GM06990 (cell line): ENCODE measurements at regions not wholly inside any gene's neighbourhood (a gene's known extent, or its start where the extent isn't known, plus 50 kb on each side); places are given as distances from the start of the nearest gene placed in this dataset.

ENCODE experiments used
- DNase-seq: peaks from one replicate; pipeline ENCODE4 v3.0.0-alpha.2; 2011; ENCODE audit not compliant: insufficient read length; ENCODE audit errors: extremely low read depth
- H3K27me3 ChIP-seq: replicated peaks from 2 replicates; pipeline ENCODE4 v1.6.0; 2011; ENCODE audit warnings: low read length; ENCODE audit not compliant: control insufficient read depth, insufficient read depth
- H3K36me3 ChIP-seq: 2 replicates; pipeline ENCODE4 v1.5.1; 2011; ENCODE audit warnings: low read length; ENCODE audit not compliant: control insufficient read depth, insufficient read depth
- H3K4me3 ChIP-seq: replicated peaks from 2 replicates; pipeline ENCODE4 v1.5.1; 2011; ENCODE audit warnings: low read depth, mild to moderate bottlenecking, control low read depth, low read length
- CTCF ChIP-seq: IDR thresholded peaks from 2 replicates; pipeline ENCODE4 v1.5.1; 2011; ENCODE audit warnings: low read length, control low read depth, mild to moderate bottlenecking, inconsistent platforms; ENCODE audit not compliant: insufficient read depth, poor library complexity, severe bottlenecking

DNA sequence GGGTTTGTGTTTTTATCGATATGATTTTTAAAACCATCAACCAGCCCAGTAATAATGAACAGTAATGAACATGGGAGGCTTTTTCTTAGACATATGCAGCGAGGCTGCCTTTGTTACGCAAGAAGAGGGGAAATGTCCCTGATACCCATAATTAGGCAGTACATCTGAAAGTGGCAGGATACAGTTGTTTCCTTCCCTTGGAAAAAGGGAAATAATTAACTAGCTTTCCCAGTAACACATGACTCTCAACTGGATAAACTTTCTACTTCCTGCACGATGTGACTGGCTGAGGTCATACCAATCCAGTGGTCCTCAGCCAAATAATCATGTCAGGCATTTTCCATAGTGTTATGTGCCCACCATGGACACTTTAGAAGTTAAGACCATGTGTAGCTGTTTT lies 431.6 kb upstream of the C9orf72 start:
- Histone ChIP-seq H3K4me3 (no peak overlapping the region), H3K36me3 (no peaks in the 10 kb centered on the region), H3K27me3 (no peaks in the 10 kb centered on the region)
- no peak for DNase-seq
- no peak for TF ChIP-seq CTCF

- TF ChIP-seq CTCF = no peak
- no peak for DNase-seq
- Histone ChIP-seq H3K36me3 (no peaks in the 10 kb centered on the region), H3K27me3 (no peaks in the 10 kb centered on the region), H3K4me3 (no peak overlapping the region)
Measured at GRCh38 chr9:28005779-28006178, 432.5 kb upstream of the C9orf72 start.

- no peak overlapping the region for H3K4me3 ChIP-seq
- no peaks in the 10 kb centered on the region for H3K27me3 ChIP-seq
- DNase-seq = no peak
- H3K36me3 ChIP-seq = no peaks in the 10 kb centered on the region
- no peak for TF ChIP-seq CTCF
Measured at GRCh38 chr9:28007097-28007817, 434.0 kb upstream of the C9orf72 start.

DNA sequence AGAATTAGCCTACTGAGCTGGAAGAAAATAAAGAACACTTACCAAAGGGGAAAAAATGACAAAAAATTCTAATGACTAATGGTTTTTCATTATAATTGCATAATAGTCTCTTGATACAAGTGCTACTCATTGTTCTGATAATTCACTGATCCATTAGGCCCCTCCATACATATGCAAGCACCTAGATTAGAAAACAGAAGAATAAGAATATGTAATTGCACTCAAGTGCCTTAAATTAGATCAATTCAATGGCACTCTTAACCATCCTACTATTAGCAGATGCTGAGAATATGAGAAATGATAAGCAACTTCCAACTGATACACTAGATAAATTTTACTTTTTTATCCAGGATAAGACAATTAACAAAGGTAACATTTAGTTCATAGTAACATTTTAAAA lies 440.9 kb upstream of the C9orf72 start:
- Histone ChIP-seq H3K27me3 (no peaks in the 10 kb centered on the region), H3K36me3 (no peaks in the 10 kb centered on the region), H3K4me3 (no peak overlapping the region)
- no peak for TF ChIP-seq CTCF
- no peak for DNase-seq

GRCh38 chr9:28024676-28025075 lies 451.4 kb upstream of the C9orf72 start:
- H3K27me3 ChIP-seq = no peaks in the 10 kb centered on the region
- H3K36me3 ChIP-seq = no peaks in the 10 kb centered on the region
- DNase-seq = no peak
- no peak for TF ChIP-seq CTCF
- no peak overlapping the region for H3K4me3 ChIP-seq

DNA sequence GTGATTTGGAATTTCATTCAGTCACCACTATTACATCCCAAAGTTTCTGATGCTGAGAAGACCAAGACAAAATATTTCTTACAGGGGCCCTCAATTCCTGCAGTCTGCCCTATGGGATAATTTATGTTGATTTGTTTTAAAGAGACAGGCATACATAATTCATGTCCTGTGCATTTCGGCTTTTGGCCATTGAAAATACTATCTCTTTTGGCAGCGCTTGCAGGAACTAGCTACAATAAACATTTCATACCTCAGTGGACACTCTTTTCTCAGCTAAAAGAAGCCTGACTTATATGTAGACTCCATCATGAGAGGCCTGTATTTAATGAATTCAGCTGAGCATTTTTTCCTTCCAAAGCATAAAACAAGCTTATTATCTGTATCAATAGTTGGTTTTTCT lies 451.9 kb upstream of the C9orf72 start:
- no peak for TF ChIP-seq CTCF
- H3K4me3 ChIP-seq = no peak overlapping the region
- no peak for DNase-seq
- no peaks in the 10 kb centered on the region for H3K36me3 ChIP-seq
- no peaks in the 10 kb centered on the region for H3K27me3 ChIP-seq
